ENCODE measurements at regions not wholly inside any gene's neighbourhood (a gene's known extent, or its start where the extent isn't known, plus 50 kb on each side); places are given as distances from the start of the nearest gene placed in this dataset.

GRCh38 chrX:116298956-116299355 is 128.4 kb downstream of the AGTR2 start:
- BruUV-seq (replicated peaks) = no TSS peak
- no peak overlapping the region for H3K4me3 ChIP-seq (replicated peaks in 1 of 3; ENCODE audit: insufficient read depth in 1 of 3, low read depth in 1 of 3, low read length in 3 of 3)
- no peaks in the 10 kb centered on the region for H3K79me2 ChIP-seq (ENCODE audit: control insufficient read depth, insufficient read depth, low read length)
- no peaks in the 10 kb centered on the region for H3K9me1 ChIP-seq (replicated peaks; ENCODE audit: control insufficient read depth, extremely low read depth, insufficient read depth, low read length)
- TF ChIP-seq MAX (IDR thresholded peaks at IDR 0.05; ENCODE audit: insufficient read depth, insufficient read length) (no peak), GATA2 (IDR thresholded peaks at IDR 0.05; ENCODE audit: insufficient read depth, insufficient read length, low read depth, low read length) (no peak), JUN (IDR thresholded peaks at IDR 0.05; ENCODE audit: borderline replicate concordance, insufficient read depth, insufficient read length, low read depth) (no peak), MYC (IDR thresholded peaks at IDR 0.05; ENCODE audit: low read depth, low read length) (no peak), CTCF (IDR thresholded peaks at IDR 0.05; ENCODE audit: extremely low read depth in 1 of 2, insufficient read depth in 1 of 2, low read depth in 1 of 2, low read length in 2 of 2) (no peak), FOS (IDR thresholded peaks at IDR 0.05; ENCODE audit: borderline replicate concordance, insufficient read depth, low read length) (no peak), POLR2A (IDR thresholded peaks at IDR 0.05; ENCODE audit: low read depth, low read length) (no peak), POLR2AphosphoS5 (IDR thresholded peaks at IDR 0.05; ENCODE audit: insufficient read depth, low read depth, low read length) (no peak), EZH2 (IDR thresholded peaks at IDR 0.05; ENCODE audit: borderline replicate concordance, low read depth, low read length, severe bottlenecking) (no peak)
- H3K36me3 ChIP-seq (ENCODE audit: control insufficient read depth in 2 of 2, extremely low read depth in 1 of 2, insufficient read depth in 2 of 2, low read length in 2 of 2) = no peaks in the 10 kb centered on the region
- H3K9me3 ChIP-seq (replicated peaks; ENCODE audit: control insufficient read depth, insufficient read depth, low read length) = no peaks in the 10 kb centered on the region
- ChIA-PET CTCF (interaction anchor here (0.6 kb wide), 1 partner anchor 1342 kb away, joined by 3 read pairs; no protein-coding TSS in a partner anchor), POLR2A (no interaction called here)
- H3K9ac ChIP-seq (replicated peaks; ENCODE audit: extremely low read depth, insufficient read depth, low read length) = no peak overlapping the region
- H2AFZ ChIP-seq (ENCODE audit: low read depth, low read length) = no peak overlapping the region
- no peak overlapping the region for H3K27ac ChIP-seq (ENCODE audit: insufficient read depth, low read depth, low read length)
- intact Hi-C loops (cut with micrococcal nuclease) = no loop called here
- no peaks in the 10 kb centered on the region for H3K27me3 ChIP-seq (ENCODE audit: control insufficient read depth in 2 of 2, insufficient read depth in 2 of 2, low read length in 2 of 2)
- dilution Hi-C loops (cut with MboI; ENCODE audit: extremely low pct_ligation_motif_present, low sequenced_read_pairs) = no loop called here
- FAIRE-seq (no peak), DNase-seq (ENCODE audit: low read depth, low spot score) (no peak)
- H3K4me1 ChIP-seq (ENCODE audit: control insufficient read depth, extremely low read depth, insufficient read depth, low read length) = no peaks in the 10 kb centered on the region
- H3K4me2 ChIP-seq (ENCODE audit: insufficient read depth, low read length) = no peak overlapping the region
- H4K20me1 ChIP-seq (replicated peaks; ENCODE audit: control insufficient read depth, extremely low read depth, insufficient read depth, low read length) = no peaks in the 10 kb centered on the region

Data from endothelial cell of umbilical vein (primary cell).